ENCODE measurements at regions not wholly inside any gene's neighbourhood (a gene's known extent, or its start where the extent isn't known, plus 50 kb on each side); places are given as distances from the start of the nearest gene placed in this dataset.

GRCh38 chr6:84356907-84357306 lies 129.5 kb upstream of the CEP162 start:
- no peak for TF ChIP-seq CTCF (IDR thresholded peaks at IDR 0.05; ENCODE audit: insufficient read depth, low read depth, low read length, missing control alignments)
- no peak overlapping the region for H3K4me3 ChIP-seq (ENCODE audit: low read length)
- DNase-seq (ENCODE audit: low read depth), result no peak

GRCh38 chr6:84353459-84354423 lies 126.3 kb upstream of the CEP162 start:
- no peak for DNase-seq (ENCODE audit: low read depth)
- no peak for TF ChIP-seq CTCF (IDR thresholded peaks at IDR 0.05; ENCODE audit: insufficient read depth, low read depth, low read length, missing control alignments)
- H3K4me3 ChIP-seq (ENCODE audit: low read length), result no peak overlapping the region

DNA sequence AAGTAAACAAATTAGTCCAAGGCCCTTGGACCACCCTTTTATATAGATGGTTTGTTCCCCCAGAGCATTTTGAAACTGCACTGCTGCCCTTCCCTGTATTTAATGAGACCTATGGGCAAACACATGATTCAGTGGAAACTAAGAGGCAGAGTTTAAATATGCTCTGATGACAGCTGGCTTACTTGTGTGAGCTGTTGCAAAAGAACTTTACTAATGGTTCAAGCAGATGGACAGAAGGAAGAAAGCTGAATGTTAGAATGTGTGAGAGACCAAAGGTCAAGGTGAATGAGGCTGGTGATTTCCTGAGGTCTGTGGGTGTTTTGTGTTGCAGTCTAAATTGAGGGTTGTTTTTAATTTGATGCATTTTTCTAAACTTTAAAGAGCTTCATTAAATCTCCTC lies 123.0 kb upstream of the CEP162 start:
- TF ChIP-seq CTCF (IDR thresholded peaks at IDR 0.05; ENCODE audit: insufficient read depth, low read depth, low read length, missing control alignments), result no peak
- no peak overlapping the region for H3K4me3 ChIP-seq (ENCODE audit: low read length)
- DNase-seq (ENCODE audit: low read depth), result peak; percentile 3

GRCh38 chr6:84349542-84349941 lies 122.1 kb upstream of the CEP162 start:
- H3K4me3 ChIP-seq (ENCODE audit: low read length), result no peak overlapping the region
- no peak for TF ChIP-seq CTCF (IDR thresholded peaks at IDR 0.05; ENCODE audit: insufficient read depth, low read depth, low read length, missing control alignments)
- no peak for DNase-seq (ENCODE audit: low read depth)

DNA sequence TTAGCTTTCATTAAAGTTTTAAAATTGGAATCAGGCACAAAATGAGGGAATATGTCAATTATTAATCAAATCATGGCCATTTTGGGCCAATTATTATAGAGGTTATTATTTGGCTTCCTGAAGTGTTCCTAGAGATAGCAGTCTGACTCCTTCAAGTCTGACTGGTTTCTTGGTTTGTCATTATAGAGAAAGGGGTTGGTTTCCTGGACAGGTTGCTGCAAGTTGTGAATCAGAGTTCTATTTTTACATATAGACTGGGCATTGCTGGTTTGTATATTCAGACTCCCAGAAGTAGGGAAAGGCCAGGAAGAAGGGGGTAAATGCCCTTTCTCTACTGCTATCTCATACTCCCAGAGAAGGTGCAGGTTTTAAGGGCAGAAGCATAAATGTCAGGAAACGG lies 121.4 kb upstream of the CEP162 start:
- DNase-seq (ENCODE audit: low read depth), result peak; percentile 60
- TF ChIP-seq CTCF (IDR thresholded peaks at IDR 0.05; ENCODE audit: insufficient read depth, low read depth, low read length, missing control alignments), result no peak
- H3K4me3 ChIP-seq (ENCODE audit: low read length), result no peak overlapping the region

- H3K4me3 ChIP-seq (ENCODE audit: low read length), result no peak overlapping the region
- peak; percentile 31 for TF ChIP-seq CTCF (IDR thresholded peaks at IDR 0.05; ENCODE audit: insufficient read depth, low read depth, low read length, missing control alignments)
- DNase-seq (ENCODE audit: low read depth), result peak; percentile 6
These were observed 118.9 kb upstream of the CEP162 start for GRCh38 chr6:84346372-84346771.

DNA sequence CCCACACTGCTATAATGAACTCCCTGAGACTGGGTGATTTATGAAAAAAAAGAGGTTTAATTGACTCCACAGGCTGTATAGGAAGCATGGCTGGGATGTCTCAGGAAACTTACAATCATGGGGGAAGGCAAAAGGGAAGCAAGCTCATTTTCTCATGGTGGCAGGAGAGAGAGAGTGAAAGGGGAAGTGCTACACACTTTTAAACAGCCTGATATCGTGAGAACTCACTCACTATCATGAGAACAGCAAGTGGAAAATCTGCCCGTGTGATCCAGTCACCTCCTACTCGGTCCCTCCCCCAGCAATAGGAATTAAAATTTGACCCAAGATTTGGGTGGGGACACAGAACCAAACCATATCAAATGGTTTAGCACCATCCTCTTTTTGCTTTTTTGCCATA lies 116.6 kb upstream of the CEP162 start:
- H3K4me3 ChIP-seq (ENCODE audit: low read length), result no peak overlapping the region
- DNase-seq (ENCODE audit: low read depth), result no peak
- TF ChIP-seq CTCF (IDR thresholded peaks at IDR 0.05; ENCODE audit: insufficient read depth, low read depth, low read length, missing control alignments), result no peak
